Endodermal cell (in vitro differentiated cells): ENCODE measurements at regions not wholly inside any gene's neighbourhood (a gene's known extent, or its start where the extent isn't known, plus 50 kb on each side); places are given as distances from the start of the nearest gene placed in this dataset.

Experiments used
- DNase-seq: peaks from one replicate; pipeline ENCODE4 v3.0.0-alpha.2; 2017
- H3K27ac ChIP-seq: 2 replicates; pipeline ENCODE4 v1.5.1; 2013; ENCODE audit warnings: mild to moderate bottlenecking, low read depth, low read length, moderate library complexity
- H3K27me3 ChIP-seq: 2 replicates; pipeline ENCODE4 v1.6.1; 2013; ENCODE audit warnings: mild to moderate bottlenecking, low read length, moderate library complexity; ENCODE audit not compliant: insufficient read depth, control insufficient read depth, poor library complexity, severe bottlenecking
- H3K36me3 ChIP-seq: 2 replicates; pipeline ENCODE4 v1.7.0; 2013; ENCODE audit warnings: mild to moderate bottlenecking, low read length, moderate library complexity; ENCODE audit not compliant: control insufficient read depth, insufficient read depth
- H3K4me1 ChIP-seq: one replicate; pipeline ENCODE4 v1.7.0; 2013; ENCODE audit warnings: low read length; ENCODE audit not compliant: control insufficient read depth, insufficient read depth
- H3K4me3 ChIP-seq: 2 replicates; pipeline ENCODE4 v1.5.1; 2013; ENCODE audit warnings: mild to moderate bottlenecking, low read length, moderate library complexity
- H3K9ac ChIP-seq: 2 replicates; pipeline ENCODE4 v1.6.1; 2013; ENCODE audit warnings: mild to moderate bottlenecking, low read length, moderate library complexity; ENCODE audit not compliant: poor library complexity, severe bottlenecking; ENCODE audit errors: extremely low read depth
- H3K9me3 ChIP-seq: 2 replicates; pipeline ENCODE4 v1.6.1; 2013; ENCODE audit warnings: mild to moderate bottlenecking, low read length, moderate library complexity; ENCODE audit not compliant: control insufficient read depth
- H3K27ac Mint-ChIP-seq: 2 replicates; pipeline ENCODE4 v1.8.0; 2020; ENCODE audit warnings: mixed read lengths
- H3K27me3 Mint-ChIP-seq: 2 replicates; pipeline ENCODE4 v1.8.0; 2021; ENCODE audit warnings: mild to moderate bottlenecking, mixed read lengths; ENCODE audit not compliant: insufficient read depth
- H3K36me3 Mint-ChIP-seq: 2 replicates; pipeline ENCODE4 v1.8.0; 2020; ENCODE audit warnings: low read depth, mixed read lengths
- H3K4me1 Mint-ChIP-seq: 2 replicates; pipeline ENCODE4 v1.8.0; 2020; ENCODE audit warnings: mixed read lengths
- H3K4me3 Mint-ChIP-seq: 2 replicates; pipeline ENCODE4 v1.8.0; 2020; ENCODE audit warnings: mild to moderate bottlenecking, moderate library complexity, mixed read lengths
- H3K9me3 Mint-ChIP-seq: 2 replicates; pipeline ENCODE4 v1.8.0; 2020; ENCODE audit warnings: mild to moderate bottlenecking, mixed read lengths
- WGBS, 2 experiments: methylation state at CpG; one replicate each; pipeline versions ENCODE4 v1.1.5 to v1.1.7; 2013; ENCODE audit warnings: missing lambda C conversion rate in 2 of 2, mixed read lengths in 1 of 2; ENCODE audit not compliant: insufficient coverage in 1 of 2, insufficient read length in 1 of 2; 5-methylcytosine and 5-hydroxymethylcytosine counted together
- TF ChIP-seq, protein P1 (sequence below): fragments of 200-600 bp; sonication (generic); conservative IDR thresholded peaks from 2 replicates; pipeline ENCODE4 v1.5.0; 2021; ENCODE audit warnings: antibody characterized with exemption, mild to moderate bottlenecking

DNA sequence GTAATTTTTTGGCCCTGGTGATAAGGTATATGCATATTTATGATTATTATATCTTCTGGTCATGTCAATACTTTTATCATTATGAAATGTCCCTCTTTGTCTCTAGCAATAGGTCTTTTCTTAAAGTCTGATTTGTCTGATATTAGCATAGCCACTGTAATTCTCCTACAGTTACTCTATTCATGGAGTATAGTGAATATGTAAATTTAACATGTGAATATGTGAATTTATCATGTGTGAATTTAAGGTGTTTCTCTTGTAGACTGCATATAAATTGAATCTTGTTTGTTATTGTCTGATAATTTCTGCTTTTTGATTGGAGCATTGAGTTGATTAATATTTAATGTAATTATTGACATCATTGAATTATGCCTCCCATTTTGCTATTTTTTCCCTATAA is 259.4 kb downstream of the HRH4 start:
- no peak for DNase-seq
- no peaks in the 10 kb centered on the region for H3K9me3 ChIP-seq
- no peaks in the 10 kb centered on the region for H3K4me1 ChIP-seq
- H3K27me3 Mint-ChIP-seq = no peaks in the 10 kb centered on the region
- no peak overlapping the region for H3K4me3 ChIP-seq
- H3K27ac ChIP-seq = no peak overlapping the region
- no peak overlapping the region for H3K27ac Mint-ChIP-seq
- peaks cover 9% of the 10 kb centered on the region for H3K4me1 Mint-ChIP-seq
- TF ChIP-seq, protein P1, sequence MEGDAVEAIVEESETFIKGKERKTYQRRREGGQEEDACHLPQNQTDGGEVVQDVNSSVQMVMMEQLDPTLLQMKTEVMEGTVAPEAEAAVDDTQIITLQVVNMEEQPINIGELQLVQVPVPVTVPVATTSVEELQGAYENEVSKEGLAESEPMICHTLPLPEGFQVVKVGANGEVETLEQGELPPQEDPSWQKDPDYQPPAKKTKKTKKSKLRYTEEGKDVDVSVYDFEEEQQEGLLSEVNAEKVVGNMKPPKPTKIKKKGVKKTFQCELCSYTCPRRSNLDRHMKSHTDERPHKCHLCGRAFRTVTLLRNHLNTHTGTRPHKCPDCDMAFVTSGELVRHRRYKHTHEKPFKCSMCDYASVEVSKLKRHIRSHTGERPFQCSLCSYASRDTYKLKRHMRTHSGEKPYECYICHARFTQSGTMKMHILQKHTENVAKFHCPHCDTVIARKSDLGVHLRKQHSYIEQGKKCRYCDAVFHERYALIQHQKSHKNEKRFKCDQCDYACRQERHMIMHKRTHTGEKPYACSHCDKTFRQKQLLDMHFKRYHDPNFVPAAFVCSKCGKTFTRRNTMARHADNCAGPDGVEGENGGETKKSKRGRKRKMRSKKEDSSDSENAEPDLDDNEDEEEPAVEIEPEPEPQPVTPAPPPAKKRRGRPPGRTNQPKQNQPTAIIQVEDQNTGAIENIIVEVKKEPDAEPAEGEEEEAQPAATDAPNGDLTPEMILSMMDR = no peak
- peaks cover 7% of the 10 kb centered on the region for H3K9me3 Mint-ChIP-seq
- H3K9ac ChIP-seq = no peak overlapping the region
- H3K36me3 Mint-ChIP-seq = peaks cover 3% of the 10 kb centered on the region
- H3K4me3 Mint-ChIP-seq = no peak overlapping the region
- H3K36me3 ChIP-seq = no peaks in the 10 kb centered on the region
- H3K27me3 ChIP-seq = no peaks in the 10 kb centered on the region

DNA sequence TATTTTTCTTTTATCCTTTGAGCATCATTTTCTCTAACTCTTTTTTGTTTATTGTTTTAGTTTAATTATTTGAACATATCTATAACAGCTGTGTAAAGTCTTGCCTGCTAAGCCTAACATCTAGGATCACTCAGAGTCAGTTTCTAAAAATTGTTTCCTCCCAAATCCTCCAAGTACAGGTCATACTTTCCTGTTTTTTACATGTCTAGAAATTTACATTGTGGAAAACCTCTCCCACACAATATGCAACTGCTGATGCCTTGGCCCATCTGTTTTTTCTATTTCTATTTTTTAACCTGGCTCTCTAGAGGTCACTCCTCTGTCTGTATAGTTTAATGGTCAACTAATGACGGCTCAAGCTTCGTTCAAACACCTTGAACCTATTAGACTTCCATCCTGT is 261.0 kb downstream of the HRH4 start:
- WGBS, 2 experiments = 80 to 100% methylated on average over 2 of the region's 2 CpGs
- Mint-ChIP-seq H3K9me3 (peaks cover 6% of the 10 kb centered on the region), H3K36me3 (peaks cover 3% of the 10 kb centered on the region), H3K27me3 (peaks cover 3% of the 10 kb centered on the region), H3K4me3 (no peak overlapping the region), H3K4me1 (peaks cover 14% of the 10 kb centered on the region), H3K27ac (no peak overlapping the region)
- DNase-seq = no peak
- H3K4me1 ChIP-seq = no peaks in the 10 kb centered on the region
- no peaks in the 10 kb centered on the region for H3K9me3 ChIP-seq
- TF ChIP-seq, protein P1 = no peak
- no peaks in the 10 kb centered on the region for H3K27me3 ChIP-seq
- no peak overlapping the region for H3K27ac ChIP-seq
- H3K4me3 ChIP-seq = no peak overlapping the region
- H3K9ac ChIP-seq = no peak overlapping the region
- no peaks in the 10 kb centered on the region for H3K36me3 ChIP-seq

DNA sequence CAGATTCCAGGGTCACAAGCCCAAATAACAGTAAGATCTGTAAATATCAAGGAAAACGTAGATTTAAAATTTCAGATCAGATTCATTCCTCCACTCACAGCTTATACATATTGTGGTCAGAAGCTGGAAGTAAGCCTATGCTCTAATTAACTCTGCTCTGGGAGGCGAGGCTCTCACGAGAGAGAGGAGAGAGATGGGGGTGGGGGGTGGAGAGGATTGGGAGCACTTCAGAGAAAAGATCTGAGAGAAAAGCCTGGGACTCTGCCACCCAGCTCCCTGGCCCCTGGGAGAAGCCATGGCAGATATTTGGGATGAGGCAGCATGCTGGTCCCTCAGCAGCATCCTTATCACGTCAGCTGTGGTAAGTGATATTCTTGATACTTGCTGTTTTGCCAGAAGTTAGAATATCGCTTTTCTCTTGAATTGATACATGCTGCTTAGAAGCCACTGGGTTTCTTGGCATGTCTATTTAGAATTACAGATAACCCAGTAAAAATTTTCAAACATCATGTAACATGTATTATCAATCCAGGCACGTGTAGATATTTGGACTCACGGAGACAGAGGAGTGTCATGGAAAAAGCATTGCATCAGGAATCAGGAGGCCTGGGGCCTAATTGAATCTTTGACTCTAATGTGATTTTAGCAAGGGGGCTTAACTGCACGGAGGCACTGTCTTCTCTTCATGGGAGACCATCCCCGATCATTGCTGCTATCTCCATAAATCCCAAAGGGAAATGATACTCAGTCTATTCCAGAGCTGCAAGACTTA is 265.4 kb downstream of the HRH4 start:
- H3K27me3 Mint-ChIP-seq = peaks cover 30% of the 10 kb centered on the region
- Histone ChIP-seq H3K4me3 (no peak overlapping the region), H3K9me3 (no peaks in the 10 kb centered on the region), H3K27ac (no peak overlapping the region), H3K9ac (no peak overlapping the region), H3K27me3 (peaks cover 31% of the 10 kb centered on the region), H3K4me1 (no peaks in the 10 kb centered on the region), H3K36me3 (no peaks in the 10 kb centered on the region)
- DNase-seq = no peak
- H3K27ac Mint-ChIP-seq = no peak overlapping the region
- TF ChIP-seq, protein P1 = no peak
- WGBS, 2 experiments = 80 to 84% methylated on average over 6 to 9 of the region's 9 CpGs
- no peaks in the 10 kb centered on the region for H3K9me3 Mint-ChIP-seq
- peaks cover 11% of the 10 kb centered on the region for H3K4me1 Mint-ChIP-seq
- H3K36me3 Mint-ChIP-seq = no peaks in the 10 kb centered on the region
- no peak overlapping the region for H3K4me3 Mint-ChIP-seq
